ENCODE measurements at regions not wholly inside any gene's neighbourhood (a gene's known extent, or its start where the extent isn't known, plus 50 kb on each side); places are given as distances from the start of the nearest gene placed in this dataset.

DNA sequence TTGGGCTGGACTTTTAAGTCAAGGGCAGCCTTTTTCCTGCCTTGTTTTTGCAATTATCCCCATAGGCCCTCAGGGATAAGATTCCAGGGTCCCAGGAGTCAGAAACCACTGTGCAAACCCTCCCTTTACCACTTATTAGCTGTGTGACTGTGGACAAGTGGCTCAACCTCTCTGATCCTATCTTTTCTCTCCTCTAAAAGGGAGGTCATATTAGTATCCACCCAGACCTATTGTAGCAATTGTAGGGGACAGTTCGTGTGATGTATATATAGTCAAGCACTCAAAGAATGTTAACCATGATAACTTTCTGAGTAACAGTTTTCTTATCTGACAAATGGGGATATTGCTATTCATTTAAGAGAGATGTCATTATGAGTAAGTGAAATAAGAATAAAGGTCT is 68.2 kb downstream of the IRX5 start:
- TF ChIP-seq, protein P1, sequence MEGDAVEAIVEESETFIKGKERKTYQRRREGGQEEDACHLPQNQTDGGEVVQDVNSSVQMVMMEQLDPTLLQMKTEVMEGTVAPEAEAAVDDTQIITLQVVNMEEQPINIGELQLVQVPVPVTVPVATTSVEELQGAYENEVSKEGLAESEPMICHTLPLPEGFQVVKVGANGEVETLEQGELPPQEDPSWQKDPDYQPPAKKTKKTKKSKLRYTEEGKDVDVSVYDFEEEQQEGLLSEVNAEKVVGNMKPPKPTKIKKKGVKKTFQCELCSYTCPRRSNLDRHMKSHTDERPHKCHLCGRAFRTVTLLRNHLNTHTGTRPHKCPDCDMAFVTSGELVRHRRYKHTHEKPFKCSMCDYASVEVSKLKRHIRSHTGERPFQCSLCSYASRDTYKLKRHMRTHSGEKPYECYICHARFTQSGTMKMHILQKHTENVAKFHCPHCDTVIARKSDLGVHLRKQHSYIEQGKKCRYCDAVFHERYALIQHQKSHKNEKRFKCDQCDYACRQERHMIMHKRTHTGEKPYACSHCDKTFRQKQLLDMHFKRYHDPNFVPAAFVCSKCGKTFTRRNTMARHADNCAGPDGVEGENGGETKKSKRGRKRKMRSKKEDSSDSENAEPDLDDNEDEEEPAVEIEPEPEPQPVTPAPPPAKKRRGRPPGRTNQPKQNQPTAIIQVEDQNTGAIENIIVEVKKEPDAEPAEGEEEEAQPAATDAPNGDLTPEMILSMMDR (IDR thresholded peaks at IDR 0.05) = no peak
- TF ChIP-seq POLR2A (IDR thresholded peaks at IDR 0.05) = no peak

Measured in Peyer's patch (tissue), 4 donors.